Dendritic cell treated with granulocyte-macrophage colony-stimulating factor and Interleukin-4, amounts not matched to agents 40 ng/mL and 50 ng/mL, for 4 days (primary cell): ENCODE measurements at regions not wholly inside any gene's neighbourhood (a gene's known extent, or its start where the extent isn't known, plus 50 kb on each side); places are given as distances from the start of the nearest gene placed in this dataset.

Experiments
- H3K27ac Mint-ChIP-seq: one replicate; pipeline ENCODE4 v1.8.0; 2022; ENCODE audit warnings: mild to moderate bottlenecking, mixed read lengths
- H3K27me3 Mint-ChIP-seq: one replicate; pipeline ENCODE4 v1.8.0; 2022; ENCODE audit warnings: mild to moderate bottlenecking, mixed read lengths
- H3K36me3 Mint-ChIP-seq: one replicate; pipeline ENCODE4 v1.8.0; 2022; ENCODE audit warnings: low read depth, mixed read lengths
- H3K4me1 Mint-ChIP-seq: one replicate; pipeline ENCODE4 v1.8.0; 2022; ENCODE audit warnings: low read depth, mixed read lengths
- H3K4me3 Mint-ChIP-seq: one replicate; pipeline ENCODE4 v1.8.0; 2022; ENCODE audit warnings: mild to moderate bottlenecking, moderate library complexity, mixed read lengths
- H3K9me3 Mint-ChIP-seq: one replicate; pipeline ENCODE4 v1.8.0; 2022; ENCODE audit warnings: mixed read lengths
- intact Hi-C: fragments of 100-400 bp; cut with micrococcal nuclease; formaldehyde crosslinking; loops from one replicate; pipeline ENCODE4 v1.15.0; 2022

- Mint-ChIP-seq H3K36me3 (no peaks in the 10 kb centered on the region), H3K9me3 (no peaks in the 10 kb centered on the region)
- intact Hi-C loops, result no loop called here
Measured at GRCh38 chr3:145854499-145854898, 306.5 kb downstream of the PLOD2 start.

GRCh38 chr3:145857956-145858355 lies 303.0 kb downstream of the PLOD2 start:
- Mint-ChIP-seq H3K4me1 (no peaks in the 10 kb centered on the region), H3K9me3 (no peaks in the 10 kb centered on the region), H3K36me3 (no peaks in the 10 kb centered on the region), H3K27me3 (no peaks in the 10 kb centered on the region), H3K27ac (no peak overlapping the region), H3K4me3 (no peak overlapping the region)
- intact Hi-C loops, result no loop called here

More at GRCh38 chr3:145854499-145854898, 306.5 kb downstream of the PLOD2 start:
- Mint-ChIP-seq H3K4me1 (no peaks in the 10 kb centered on the region), H3K4me3 (no peak overlapping the region), H3K27me3 (no peaks in the 10 kb centered on the region), H3K27ac (no peak overlapping the region)

DNA sequence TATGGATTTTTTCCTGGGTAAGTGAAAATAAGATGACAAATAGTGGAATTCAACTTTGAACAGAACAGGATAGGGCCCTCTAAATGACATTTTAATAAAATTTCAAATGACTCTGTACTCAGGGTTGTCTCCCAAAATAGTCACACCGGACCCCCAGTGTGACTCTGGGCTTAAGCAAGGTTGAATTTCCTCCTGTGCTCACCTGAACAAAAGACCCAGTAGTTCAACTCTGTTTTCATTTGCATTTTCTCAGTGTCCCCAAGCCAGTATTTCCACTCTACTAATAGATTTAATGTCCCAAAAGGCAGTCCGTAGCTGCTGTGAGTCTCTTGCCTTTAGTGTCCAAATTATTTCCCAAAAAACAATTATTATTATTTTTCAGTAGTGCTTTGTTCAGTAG lies 296.6 kb downstream of the PLOD2 start:
- no peaks in the 10 kb centered on the region for H3K36me3 Mint-ChIP-seq

GRCh38 chr3:145865399-145866018 lies 295.5 kb downstream of the PLOD2 start:
- intact Hi-C loops, result no loop called here
- Mint-ChIP-seq H3K36me3 (no peaks in the 10 kb centered on the region), H3K27me3 (no peaks in the 10 kb centered on the region), H3K9me3 (no peaks in the 10 kb centered on the region), H3K4me1 (no peaks in the 10 kb centered on the region), H3K27ac (no peak overlapping the region), H3K4me3 (no peak overlapping the region)

More for the DNA sequence above, 296.6 kb downstream of the PLOD2 start:
- no peak overlapping the region for H3K27ac Mint-ChIP-seq
- H3K9me3 Mint-ChIP-seq, result no peaks in the 10 kb centered on the region
- intact Hi-C loops, result no loop called here
- H3K4me1 Mint-ChIP-seq, result no peaks in the 10 kb centered on the region
- H3K4me3 Mint-ChIP-seq, result no peak overlapping the region
- H3K27me3 Mint-ChIP-seq, result no peaks in the 10 kb centered on the region

- Mint-ChIP-seq H3K27me3 (no peaks in the 10 kb centered on the region), H3K9me3 (no peaks in the 10 kb centered on the region), H3K27ac (no peak overlapping the region), H3K36me3 (no peaks in the 10 kb centered on the region), H3K4me3 (no peak overlapping the region), H3K4me1 (no peaks in the 10 kb centered on the region)
- intact Hi-C loops, result no loop called here
Measured at GRCh38 chr3:145869958-145870357, 291.0 kb downstream of the PLOD2 start.

DNA sequence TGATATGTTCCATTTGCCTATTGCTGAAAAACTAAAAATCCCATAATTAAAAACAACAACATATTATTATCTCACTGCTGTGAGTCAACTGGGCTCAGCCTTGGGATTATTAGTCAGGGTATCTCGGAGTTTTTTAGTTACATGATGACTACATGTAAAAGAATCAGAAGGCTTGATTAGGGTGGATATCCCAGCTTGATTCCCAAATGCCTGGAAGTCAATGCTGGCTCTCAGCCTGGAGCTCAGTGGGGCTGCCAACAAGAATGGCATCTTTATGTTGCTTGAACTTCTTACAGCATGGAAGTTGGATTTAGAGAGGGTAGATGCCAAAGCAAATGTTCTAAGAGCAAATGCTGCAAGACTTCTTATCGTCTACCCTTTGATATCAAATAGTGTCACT lies 278.5 kb downstream of the PLOD2 start:
- Mint-ChIP-seq H3K4me1 (no peaks in the 10 kb centered on the region), H3K27ac (no peak overlapping the region), H3K36me3 (no peaks in the 10 kb centered on the region), H3K4me3 (no peak overlapping the region), H3K27me3 (no peaks in the 10 kb centered on the region), H3K9me3 (peaks cover 26% of the 10 kb centered on the region)
- intact Hi-C loops, result no loop called here

GRCh38 chr3:145889730-145890129 lies 271.3 kb downstream of the PLOD2 start:
- no peaks in the 10 kb centered on the region for H3K9me3 Mint-ChIP-seq
- no peaks in the 10 kb centered on the region for H3K4me1 Mint-ChIP-seq
- H3K36me3 Mint-ChIP-seq, result no peaks in the 10 kb centered on the region
- intact Hi-C loops, result no loop called here
- no peak overlapping the region for H3K4me3 Mint-ChIP-seq
- H3K27me3 Mint-ChIP-seq, result no peaks in the 10 kb centered on the region
- H3K27ac Mint-ChIP-seq, result no peak overlapping the region

GRCh38 chr3:145892869-145893268 lies 268.1 kb downstream of the PLOD2 start:
- H3K4me3 Mint-ChIP-seq, result no peak overlapping the region
- intact Hi-C loops, result no loop called here
- H3K4me1 Mint-ChIP-seq, result no peaks in the 10 kb centered on the region

GRCh38 chr3:145893331-145893730 lies 267.7 kb downstream of the PLOD2 start:
- intact Hi-C loops, result no loop called here
- no peak overlapping the region for H3K27ac Mint-ChIP-seq
- H3K9me3 Mint-ChIP-seq, result no peaks in the 10 kb centered on the region
- H3K36me3 Mint-ChIP-seq, result no peaks in the 10 kb centered on the region
- no peak overlapping the region for H3K4me3 Mint-ChIP-seq
- H3K27me3 Mint-ChIP-seq, result no peaks in the 10 kb centered on the region
- H3K4me1 Mint-ChIP-seq, result no peaks in the 10 kb centered on the region

More at GRCh38 chr3:145892869-145893268, 268.1 kb downstream of the PLOD2 start:
- H3K9me3 Mint-ChIP-seq, result no peaks in the 10 kb centered on the region
- H3K27me3 Mint-ChIP-seq, result no peaks in the 10 kb centered on the region
- H3K27ac Mint-ChIP-seq, result no peak overlapping the region
- no peaks in the 10 kb centered on the region for H3K36me3 Mint-ChIP-seq

- no peaks in the 10 kb centered on the region for H3K4me1 Mint-ChIP-seq
- intact Hi-C loops, result no loop called here
- no peaks in the 10 kb centered on the region for H3K36me3 Mint-ChIP-seq
- H3K27me3 Mint-ChIP-seq, result no peaks in the 10 kb centered on the region
- no peak overlapping the region for H3K27ac Mint-ChIP-seq
- no peaks in the 10 kb centered on the region for H3K9me3 Mint-ChIP-seq
- no peak overlapping the region for H3K4me3 Mint-ChIP-seq
Measured at GRCh38 chr3:145898487-145898886, 262.5 kb downstream of the PLOD2 start.

DNA sequence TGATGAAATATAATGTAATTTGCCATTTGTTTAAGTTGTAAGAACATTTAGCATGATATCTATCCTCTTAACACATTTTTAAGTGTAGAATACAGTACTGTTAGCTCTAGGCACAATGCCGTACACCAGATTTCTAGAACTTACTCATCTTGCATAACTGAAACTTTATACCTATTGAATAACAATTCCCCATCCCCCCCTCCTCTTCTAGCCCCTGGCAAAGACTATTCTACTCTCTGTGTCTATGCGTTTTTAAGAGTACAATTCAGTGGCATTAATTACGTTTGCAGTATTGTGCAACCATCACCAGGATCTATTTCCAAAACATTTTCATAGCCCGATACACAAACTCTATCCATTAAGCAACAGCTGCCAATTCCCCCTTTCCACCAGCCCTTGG lies 261.7 kb downstream of the PLOD2 start:
- no peaks in the 10 kb centered on the region for H3K4me1 Mint-ChIP-seq
- no peak overlapping the region for H3K4me3 Mint-ChIP-seq
- no peak overlapping the region for H3K27ac Mint-ChIP-seq
- no peaks in the 10 kb centered on the region for H3K36me3 Mint-ChIP-seq
- H3K27me3 Mint-ChIP-seq, result no peaks in the 10 kb centered on the region
- intact Hi-C loops, result no loop called here
- H3K9me3 Mint-ChIP-seq, result no peaks in the 10 kb centered on the region

GRCh38 chr3:145900056-145900829 lies 260.7 kb downstream of the PLOD2 start:
- H3K4me1 Mint-ChIP-seq, result no peaks in the 10 kb centered on the region

DNA sequence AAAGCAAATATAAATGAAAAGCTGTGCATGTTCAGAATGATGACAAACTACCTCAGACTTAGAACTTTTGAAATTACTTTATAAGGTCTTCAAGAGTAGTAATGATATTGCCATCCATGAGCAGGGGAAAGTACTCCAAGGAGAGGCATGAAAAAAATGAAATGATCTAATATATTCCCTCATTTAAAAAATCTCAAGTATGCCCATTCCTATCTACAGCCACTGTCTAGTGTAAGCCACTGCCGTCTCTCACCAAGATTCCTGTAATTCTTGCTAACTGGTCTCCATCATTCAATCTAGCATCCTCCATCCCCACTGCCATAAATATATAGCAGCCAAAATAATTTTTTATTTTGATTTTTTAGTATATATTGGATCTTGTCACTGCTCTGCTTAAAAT lies 258.8 kb downstream of the PLOD2 start:
- H3K4me1 Mint-ChIP-seq, result no peaks in the 10 kb centered on the region
- no peaks in the 10 kb centered on the region for H3K9me3 Mint-ChIP-seq
- H3K4me3 Mint-ChIP-seq, result no peak overlapping the region
- intact Hi-C loops, result no loop called here
- H3K36me3 Mint-ChIP-seq, result no peaks in the 10 kb centered on the region
- no peaks in the 10 kb centered on the region for H3K27me3 Mint-ChIP-seq
- no peak overlapping the region for H3K27ac Mint-ChIP-seq

More at GRCh38 chr3:145900056-145900829, 260.7 kb downstream of the PLOD2 start:
- Mint-ChIP-seq H3K36me3 (no peaks in the 10 kb centered on the region), H3K27me3 (no peaks in the 10 kb centered on the region), H3K4me3 (no peak overlapping the region), H3K9me3 (no peaks in the 10 kb centered on the region), H3K27ac (no peak overlapping the region)
- intact Hi-C loops, result no loop called here

DNA sequence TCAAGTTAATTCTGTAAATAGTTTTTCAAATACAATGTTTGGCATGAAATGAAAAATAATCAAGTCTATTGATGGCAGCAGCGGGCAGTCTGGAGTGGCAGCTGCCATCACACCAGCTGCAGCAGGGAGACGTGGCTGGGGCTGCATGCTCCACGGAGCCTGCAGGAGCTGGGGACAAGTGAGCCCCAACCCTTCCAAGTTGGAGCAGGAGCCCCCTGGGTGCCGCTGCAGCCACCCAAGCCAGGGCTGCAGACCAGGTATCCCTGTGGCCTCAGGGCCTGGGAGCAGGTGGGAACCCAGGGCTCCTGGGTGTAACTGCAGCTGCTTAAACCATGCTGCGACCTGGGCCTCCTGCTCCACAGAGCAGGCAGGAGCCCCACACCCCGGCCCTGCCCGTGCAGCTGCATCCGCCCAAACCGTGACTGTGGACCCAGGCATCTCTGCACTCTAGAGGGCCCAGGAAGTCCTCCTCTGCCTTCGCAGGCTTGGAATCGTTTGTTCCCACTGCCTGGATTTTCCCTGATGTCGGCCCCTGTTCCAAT lies 257.4 kb downstream of the PLOD2 start:
- H3K27ac Mint-ChIP-seq, result no peak overlapping the region
- intact Hi-C loops, result no loop called here
- H3K36me3 Mint-ChIP-seq, result no peaks in the 10 kb centered on the region
- no peaks in the 10 kb centered on the region for H3K9me3 Mint-ChIP-seq
- H3K4me1 Mint-ChIP-seq, result no peaks in the 10 kb centered on the region
- no peaks in the 10 kb centered on the region for H3K27me3 Mint-ChIP-seq
- no peak overlapping the region for H3K4me3 Mint-ChIP-seq
